ENCODE measurements at regions not wholly inside any gene's neighbourhood (a gene's known extent, or its start where the extent isn't known, plus 50 kb on each side); places are given as distances from the start of the nearest gene placed in this dataset.

DNA sequence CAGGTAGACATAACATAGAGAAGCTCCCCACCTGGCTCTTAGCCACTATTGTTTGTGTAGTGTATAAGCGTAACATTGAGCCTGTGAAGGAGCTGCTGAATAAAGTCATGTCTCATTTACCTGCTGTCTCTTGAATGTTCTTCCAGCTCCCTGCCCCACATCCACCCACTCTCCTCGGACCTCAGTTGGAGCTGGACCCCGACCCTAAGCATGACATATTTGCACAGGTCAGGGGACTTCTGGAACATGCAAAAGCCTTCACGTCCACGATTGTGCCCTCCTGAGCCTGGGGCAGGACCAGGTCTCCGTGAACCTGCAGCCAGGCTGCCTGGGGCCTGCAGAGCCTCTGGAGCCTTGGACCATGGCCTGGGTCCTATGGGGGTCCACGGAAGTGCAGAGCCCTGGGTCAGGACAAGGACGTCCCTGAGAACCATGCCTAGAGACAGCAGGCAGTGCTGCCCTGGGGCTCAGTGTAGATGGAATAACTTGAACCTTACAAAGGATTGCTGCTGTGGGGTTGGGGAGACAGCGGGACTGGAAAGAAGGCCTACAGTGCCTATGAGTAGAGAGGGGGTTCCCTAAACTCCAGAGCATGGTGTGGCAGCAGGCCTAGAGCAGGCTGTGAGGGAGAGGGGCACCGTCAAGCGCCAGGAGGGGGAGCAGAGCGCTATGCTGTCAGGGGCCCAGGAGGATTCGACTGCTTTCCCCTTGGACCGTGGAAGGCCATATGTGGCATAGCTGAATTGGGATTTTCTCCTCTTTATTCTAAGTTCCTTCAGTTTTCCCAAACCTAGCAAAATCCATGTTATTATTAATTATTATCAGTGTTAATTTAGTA is 99.9 kb upstream of the ZNF236 start:
- WGBS (ENCODE audit: insufficient coverage, low coverage, low lambda C conversion rate, missing lambda C conversion rate) = 92% methylated on average over 2 of the region's 14 CpGs
- no peaks in the 10 kb centered on the region for H3K9me3 ChIP-seq
- peak in 1 of 4 donors; percentile 24 for ATAC-seq

DNA sequence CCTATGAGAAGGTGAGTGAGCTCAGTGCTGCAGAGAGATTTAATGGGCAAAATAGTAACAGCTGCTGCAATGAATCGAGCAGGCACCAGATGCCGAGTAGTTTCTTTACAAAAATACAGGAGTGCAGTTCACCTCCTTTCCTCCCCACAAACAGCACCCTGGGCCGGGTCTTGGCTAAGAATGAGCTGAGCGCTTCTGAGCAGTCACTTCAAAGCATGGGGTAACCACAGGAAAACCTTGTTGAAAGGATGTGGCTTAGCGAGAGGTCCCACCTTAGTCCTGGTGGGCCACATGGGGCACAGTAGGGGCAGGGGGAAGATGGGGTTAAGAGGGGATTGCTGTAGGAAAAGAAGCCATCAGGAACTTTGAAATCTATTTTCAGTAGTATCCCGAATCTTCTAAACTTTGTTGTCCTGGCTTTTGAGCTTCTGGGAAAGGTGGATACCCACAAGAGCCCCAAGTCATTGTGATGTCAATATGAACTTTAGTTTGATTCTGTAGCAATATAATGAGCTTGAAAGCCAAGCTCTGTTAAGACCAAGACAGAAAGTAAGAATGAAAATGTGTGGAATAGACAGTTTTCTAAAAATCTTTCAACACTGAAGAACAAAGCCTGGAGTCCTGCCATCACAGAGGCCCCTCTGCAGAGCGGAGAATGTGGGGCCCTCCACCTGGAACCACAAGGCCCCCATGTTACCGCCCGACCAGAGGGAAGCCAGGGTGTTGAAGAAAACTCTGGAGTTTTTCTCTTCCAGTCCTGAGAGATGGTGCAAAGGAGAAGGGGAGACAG is 101.0 kb upstream of the ZNF236 start:
- Histone ChIP-seq H3K9me3 (no peaks in the 10 kb centered on the region), H3K27me3 (no peaks in the 10 kb centered on the region), H3K4me3 (no peak overlapping the region), H3K27ac (no peak overlapping the region), H3K4me1 (no peaks in the 10 kb centered on the region), H3K36me3 (no peaks in the 10 kb centered on the region)
- WGBS (ENCODE audit: insufficient coverage, low coverage, low lambda C conversion rate, missing lambda C conversion rate) = 58% methylated on average over 6 of the region's 9 CpGs
- ATAC-seq (peak in 2 of 4 donors; percentile 28 to 33), DNase-seq (no peak)
- TF ChIP-seq POLR2A (IDR thresholded peaks at IDR 0.05) = no peak
- TF ChIP-seq, protein P1, sequence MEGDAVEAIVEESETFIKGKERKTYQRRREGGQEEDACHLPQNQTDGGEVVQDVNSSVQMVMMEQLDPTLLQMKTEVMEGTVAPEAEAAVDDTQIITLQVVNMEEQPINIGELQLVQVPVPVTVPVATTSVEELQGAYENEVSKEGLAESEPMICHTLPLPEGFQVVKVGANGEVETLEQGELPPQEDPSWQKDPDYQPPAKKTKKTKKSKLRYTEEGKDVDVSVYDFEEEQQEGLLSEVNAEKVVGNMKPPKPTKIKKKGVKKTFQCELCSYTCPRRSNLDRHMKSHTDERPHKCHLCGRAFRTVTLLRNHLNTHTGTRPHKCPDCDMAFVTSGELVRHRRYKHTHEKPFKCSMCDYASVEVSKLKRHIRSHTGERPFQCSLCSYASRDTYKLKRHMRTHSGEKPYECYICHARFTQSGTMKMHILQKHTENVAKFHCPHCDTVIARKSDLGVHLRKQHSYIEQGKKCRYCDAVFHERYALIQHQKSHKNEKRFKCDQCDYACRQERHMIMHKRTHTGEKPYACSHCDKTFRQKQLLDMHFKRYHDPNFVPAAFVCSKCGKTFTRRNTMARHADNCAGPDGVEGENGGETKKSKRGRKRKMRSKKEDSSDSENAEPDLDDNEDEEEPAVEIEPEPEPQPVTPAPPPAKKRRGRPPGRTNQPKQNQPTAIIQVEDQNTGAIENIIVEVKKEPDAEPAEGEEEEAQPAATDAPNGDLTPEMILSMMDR (IDR thresholded peaks at IDR 0.05) = no peak
- intact Hi-C loops (cut with DNase I) = no loop called here

More for the DNA sequence above, 99.9 kb upstream of the ZNF236 start:
- H3K36me3 ChIP-seq = no peaks in the 10 kb centered on the region
- no peaks in the 10 kb centered on the region for H3K4me1 ChIP-seq
- DNase-seq = no peak
- no peak overlapping the region for H3K4me3 ChIP-seq
- no peaks in the 10 kb centered on the region for H3K27me3 ChIP-seq
- intact Hi-C loops (cut with DNase I) = no loop called here
- no peak overlapping the region for H3K27ac ChIP-seq
- TF ChIP-seq POLR2A (IDR thresholded peaks at IDR 0.05) = no peak
- TF ChIP-seq, protein P1 (IDR thresholded peaks at IDR 0.05) = no peak

DNA sequence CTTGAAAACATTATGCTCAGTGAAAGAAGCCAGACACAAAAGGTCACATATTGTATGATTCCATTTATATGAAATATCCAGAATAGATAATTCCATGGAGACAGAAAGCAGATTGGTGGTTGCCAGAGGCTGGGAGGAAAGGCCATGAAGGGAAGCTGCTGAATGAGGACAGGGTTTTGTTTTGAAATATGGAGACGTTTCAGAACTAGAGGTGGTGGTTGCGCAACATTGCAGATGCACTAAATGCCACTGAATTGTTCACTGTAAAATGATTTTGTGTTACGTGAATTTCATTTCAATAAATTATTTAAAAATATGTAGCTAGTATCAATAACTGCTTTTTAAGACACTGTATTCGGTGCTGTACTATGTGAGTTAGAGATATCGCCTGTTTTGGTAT is 101.7 kb upstream of the ZNF236 start:
- intact Hi-C loops (cut with DNase I) = no loop called here
- TF ChIP-seq, protein P1 (IDR thresholded peaks at IDR 0.05) = no peak
- TF ChIP-seq POLR2A (IDR thresholded peaks at IDR 0.05) = no peak
- Histone ChIP-seq H3K9me3 (no peaks in the 10 kb centered on the region), H3K36me3 (no peaks in the 10 kb centered on the region), H3K27me3 (no peaks in the 10 kb centered on the region), H3K27ac (no peak overlapping the region), H3K4me3 (no peak overlapping the region), H3K4me1 (no peaks in the 10 kb centered on the region)
- DNase-seq = no peak
- ATAC-seq = no peak
- 55% methylated on average over 5 of the region's 5 CpGs for WGBS (ENCODE audit: insufficient coverage, low coverage, low lambda C conversion rate, missing lambda C conversion rate)

DNA sequence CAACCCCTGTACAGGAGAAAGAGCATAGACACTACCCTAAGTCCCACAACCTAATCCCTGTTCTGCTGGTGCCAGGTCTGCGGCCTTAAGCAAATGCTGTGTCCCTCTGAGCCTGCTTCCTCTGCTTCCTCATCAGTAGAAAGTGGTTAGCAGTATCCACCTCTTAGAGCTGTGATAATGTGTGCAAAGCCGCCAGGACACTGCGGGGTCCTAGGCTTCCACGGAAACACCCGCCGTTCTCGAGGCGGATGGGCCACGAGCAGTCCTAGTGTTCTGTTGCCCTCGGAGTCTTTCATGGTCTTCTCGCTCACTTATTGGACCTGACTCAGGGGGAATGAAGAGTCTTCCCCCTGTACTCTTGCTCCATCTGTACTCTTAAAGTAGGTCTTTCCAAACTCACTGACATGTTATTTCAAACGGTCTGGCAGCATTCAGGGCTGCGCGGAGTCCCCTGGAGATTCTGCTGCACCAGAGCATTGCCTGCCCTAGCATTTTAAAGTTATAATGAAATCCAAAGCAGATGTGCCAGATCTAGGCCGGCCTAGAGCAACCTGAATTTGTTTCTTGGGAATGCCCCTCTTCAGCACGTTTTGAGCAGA is 107.2 kb upstream of the ZNF236 start:
- Histone ChIP-seq H3K27ac (no peak overlapping the region), H3K4me1 (no peaks in the 10 kb centered on the region), H3K9me3 (no peaks in the 10 kb centered on the region), H3K36me3 (no peaks in the 10 kb centered on the region), H3K4me3 (no peak overlapping the region), H3K27me3 (no peaks in the 10 kb centered on the region)
- TF ChIP-seq POLR2A (IDR thresholded peaks at IDR 0.05) = no peak
- TF ChIP-seq, protein P1 (IDR thresholded peaks at IDR 0.05) = no peak
- intact Hi-C loops (cut with DNase I) = no loop called here
- 69% methylated on average over 6 of the region's 16 CpGs for WGBS (ENCODE audit: insufficient coverage, low coverage, low lambda C conversion rate, missing lambda C conversion rate)
- DNase-seq = peak in 1 of 3 donors; percentile 8
- ATAC-seq = no peak

Data from right lobe of liver (tissue), 6 donors.